ENCODE measurements at regions not wholly inside any gene's neighbourhood (a gene's known extent, or its start where the extent isn't known, plus 50 kb on each side); places are given as distances from the start of the nearest gene placed in this dataset.

DNA sequence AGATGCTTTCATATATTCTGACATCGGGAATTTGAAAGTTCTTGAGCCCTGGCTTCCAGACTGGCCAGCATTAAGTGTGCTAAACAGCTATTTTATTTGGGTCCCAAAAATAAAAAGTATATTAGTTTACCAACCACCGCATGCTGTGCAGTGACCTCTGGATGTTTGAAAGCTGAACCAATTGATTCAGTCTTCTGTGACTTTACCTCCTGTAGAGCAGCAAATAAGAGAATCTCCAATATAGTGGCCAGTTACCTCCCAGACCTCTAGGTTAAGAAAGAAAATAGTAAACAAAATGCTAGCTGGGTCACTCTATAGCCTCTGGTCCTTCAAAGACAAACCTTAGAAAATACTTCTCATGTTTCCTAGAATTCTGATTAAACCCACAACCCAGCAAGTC, 424.6 kb upstream of the NFE2L3 start:
- TF ChIP-seq CTCF (IDR thresholded peaks at IDR 0.05; ENCODE audit: low read depth, low read length) (no peak), EZH2phosphoT487 (IDR thresholded peaks at IDR 0.05; ENCODE audit: low read depth) (no peak)

Data from OCI-LY3 (cell line).